ENCODE measurements at regions not wholly inside any gene's neighbourhood (a gene's known extent, or its start where the extent isn't known, plus 50 kb on each side); places are given as distances from the start of the nearest gene placed in this dataset.

- dilution Hi-C loops (cut with MboI; ENCODE audit: extremely low pct_ligation_motif_present, low sequenced_read_pairs) (no loop called here), intact Hi-C loops (cut with micrococcal nuclease) (no loop called here)
- ChIA-PET POLR2A (no interaction called here), CTCF (interaction anchor here (0.9 to 1.7 kb wide), 4 partner anchors 21 to 352 kb away, joined by 3 to 5 read pairs (median 4); no protein-coding TSS in a partner anchor)
- TF ChIP-seq POLR2AphosphoS5 (IDR thresholded peaks at IDR 0.05; ENCODE audit: insufficient read depth, low read depth, low read length) (no peak), POLR2A (IDR thresholded peaks at IDR 0.05; ENCODE audit: low read depth, low read length) (no peak), EZH2 (IDR thresholded peaks at IDR 0.05; ENCODE audit: borderline replicate concordance, low read depth, low read length, severe bottlenecking) (no peak), MYC (IDR thresholded peaks at IDR 0.05; ENCODE audit: low read depth, low read length) (no peak), GATA2 (IDR thresholded peaks at IDR 0.05; ENCODE audit: insufficient read depth, insufficient read length, low read depth, low read length) (no peak), JUN (IDR thresholded peaks at IDR 0.05; ENCODE audit: borderline replicate concordance, insufficient read depth, insufficient read length, low read depth) (no peak), CTCF (IDR thresholded peaks at IDR 0.05; ENCODE audit: extremely low read depth in 1 of 2, insufficient read depth in 1 of 2, low read depth in 1 of 2, low read length in 2 of 2) (no peak), FOS (IDR thresholded peaks at IDR 0.05; ENCODE audit: borderline replicate concordance, insufficient read depth, low read length) (no peak), MAX (IDR thresholded peaks at IDR 0.05; ENCODE audit: insufficient read depth, insufficient read length) (no peak)
- H3K27me3 ChIP-seq (ENCODE audit: control insufficient read depth in 2 of 2, insufficient read depth in 2 of 2, low read length in 2 of 2), result no peaks in the 10 kb centered on the region
- FAIRE-seq (no peak), DNase-seq (ENCODE audit: low read depth, low spot score) (no peak)
- H4K20me1 ChIP-seq (replicated peaks; ENCODE audit: control insufficient read depth, extremely low read depth, insufficient read depth, low read length), result no peaks in the 10 kb centered on the region
- H3K36me3 ChIP-seq (ENCODE audit: control insufficient read depth in 2 of 2, extremely low read depth in 1 of 2, insufficient read depth in 2 of 2, low read length in 2 of 2), result no peaks in the 10 kb centered on the region
- no peak overlapping the region for H3K4me2 ChIP-seq (ENCODE audit: insufficient read depth, low read length)
- no peak overlapping the region for H2AFZ ChIP-seq (ENCODE audit: low read depth, low read length)
- no peaks in the 10 kb centered on the region for H3K9me3 ChIP-seq (replicated peaks; ENCODE audit: control insufficient read depth, insufficient read depth, low read length)
- no peaks in the 10 kb centered on the region for H3K4me1 ChIP-seq (ENCODE audit: control insufficient read depth, extremely low read depth, insufficient read depth, low read length)
- BruUV-seq (replicated peaks), result no TSS peak
- H3K9me1 ChIP-seq (replicated peaks; ENCODE audit: control insufficient read depth, extremely low read depth, insufficient read depth, low read length), result no peaks in the 10 kb centered on the region
- no peak overlapping the region for H3K9ac ChIP-seq (replicated peaks; ENCODE audit: extremely low read depth, insufficient read depth, low read length)
- no peak overlapping the region for H3K4me3 ChIP-seq (replicated peaks in 1 of 3; ENCODE audit: insufficient read depth in 1 of 3, low read depth in 1 of 3, low read length in 3 of 3)
- no peaks in the 10 kb centered on the region for H3K79me2 ChIP-seq (ENCODE audit: control insufficient read depth, insufficient read depth, low read length)
- no peak overlapping the region for H3K27ac ChIP-seq (ENCODE audit: insufficient read depth, low read depth, low read length)
Measured at GRCh38 chrX:10747975-10748374, 127.6 kb upstream of the MID1 start.

All from endothelial cell of umbilical vein (primary cell).